HG03025 (cell line): ENCODE measurements at regions not wholly inside any gene's neighbourhood (a gene's known extent, or its start where the extent isn't known, plus 50 kb on each side); places are given as distances from the start of the nearest gene placed in this dataset.
"Not testable (repeated sequence)": the region's sequence is repeated elsewhere in the genome, so short reads cannot be mapped to it uniquely, and the experiment has no call there.

Experiments
- ATAC-seq: cut with Tn5 transposase; IDR thresholded peaks from one replicate; pipeline ENCODE4 v1.9.1; 2021; ENCODE audit warnings: mild to moderate bottlenecking, moderate library complexity; ENCODE audit not compliant: unreplicated experiment, low FRiP score

- no peak for ATAC-seq
These were observed 904.5 kb downstream of the NR2F1-AS1 start for GRCh38 chr5:92676215-92677165.

- no peak for ATAC-seq
These were observed 906.7 kb downstream of the NR2F1-AS1 start for GRCh38 chr5:92674321-92674720.

GRCh38 chr5:92665506-92665905, 915.5 kb downstream of the NR2F1-AS1 start:
- ATAC-seq = no peak

GRCh38 chr5:92662741-92663140, 918.3 kb downstream of the NR2F1-AS1 start:
- no peak for ATAC-seq

- no peak for ATAC-seq
These were observed 921.8 kb downstream of the NR2F1-AS1 start for GRCh38 chr5:92659246-92659645.

- ATAC-seq = not testable (repeated sequence)
These were observed 926.4 kb downstream of the NR2F1-AS1 start for GRCh38 chr5:92654601-92655000.

- ATAC-seq = no peak
These were observed 927.1 kb downstream of the NR2F1-AS1 start for GRCh38 chr5:92653730-92654461.

GRCh38 chr5:92652756-92653155, 928.3 kb downstream of the NR2F1-AS1 start:
- ATAC-seq = no peak

GRCh38 chr5:92644266-92644886, 936.6 kb downstream of the NR2F1-AS1 start:
- no peak for ATAC-seq

GRCh38 chr5:92641031-92641962, 939.7 kb downstream of the NR2F1-AS1 start:
- ATAC-seq = no peak

GRCh38 chr5:92640340-92640739, 940.7 kb downstream of the NR2F1-AS1 start:
- ATAC-seq = no peak

GRCh38 chr5:92637960-92638359, 943.1 kb downstream of the NR2F1-AS1 start:
- ATAC-seq = no peak

- no peak for ATAC-seq
These were observed 943.8 kb downstream of the NR2F1-AS1 start for GRCh38 chr5:92637247-92637646.

GRCh38 chr5:92635001-92635461, 946.0 kb downstream of the NR2F1-AS1 start:
- no peak for ATAC-seq

GRCh38 chr5:92633875-92634487, 947.0 kb downstream of the NR2F1-AS1 start:
- ATAC-seq = no peak

- no peak for ATAC-seq
These were observed 947.8 kb downstream of the NR2F1-AS1 start for GRCh38 chr5:92633176-92633575.

- ATAC-seq = not testable (repeated sequence)
These were observed 949.8 kb downstream of the NR2F1-AS1 start for GRCh38 chr5:92631237-92631701.

GRCh38 chr5:92629574-92629973, 951.4 kb downstream of the NR2F1-AS1 start:
- ATAC-seq = no peak

- ATAC-seq = no peak
These were observed 952.0 kb downstream of the NR2F1-AS1 start for GRCh38 chr5:92629000-92629399.
